GM12891 (cell line): ENCODE measurements at regions not wholly inside any gene's neighbourhood (a gene's known extent, or its start where the extent isn't known, plus 50 kb on each side); places are given as distances from the start of the nearest gene placed in this dataset.

Experiments used
- PAX5 ChIP-seq: IDR thresholded peaks from 2 replicates; pipeline ENCODE4 v1.6.1; 2011; ENCODE audit warnings: low read length, moderate library complexity, mild to moderate bottlenecking; ENCODE audit not compliant: insufficient read depth, severe bottlenecking
- POLR2A ChIP-seq: IDR thresholded peaks from 2 replicates; pipeline ENCODE4 v1.6.1; 2011; ENCODE audit warnings: low read depth, low read length, control low read depth
- POLR2AphosphoS5 ChIP-seq: IDR thresholded peaks from 2 replicates; pipeline ENCODE4 v1.6.1; 2011; ENCODE audit warnings: low read depth, low read length, control low read depth
- POU2F2 ChIP-seq: IDR thresholded peaks from 2 replicates; pipeline ENCODE4 v1.6.1; 2011; ENCODE audit warnings: low read depth, mild to moderate bottlenecking, control low read depth, low read length, moderate library complexity
- SPI1 ChIP-seq: IDR thresholded peaks from 2 replicates; pipeline ENCODE4 v1.6.1; 2011; ENCODE audit warnings: low read depth, low read length, control low read depth
- TAF1 ChIP-seq: IDR thresholded peaks from 2 replicates; pipeline ENCODE4 v1.6.1; 2011; ENCODE audit warnings: low read depth, low read length, control low read depth

DNA sequence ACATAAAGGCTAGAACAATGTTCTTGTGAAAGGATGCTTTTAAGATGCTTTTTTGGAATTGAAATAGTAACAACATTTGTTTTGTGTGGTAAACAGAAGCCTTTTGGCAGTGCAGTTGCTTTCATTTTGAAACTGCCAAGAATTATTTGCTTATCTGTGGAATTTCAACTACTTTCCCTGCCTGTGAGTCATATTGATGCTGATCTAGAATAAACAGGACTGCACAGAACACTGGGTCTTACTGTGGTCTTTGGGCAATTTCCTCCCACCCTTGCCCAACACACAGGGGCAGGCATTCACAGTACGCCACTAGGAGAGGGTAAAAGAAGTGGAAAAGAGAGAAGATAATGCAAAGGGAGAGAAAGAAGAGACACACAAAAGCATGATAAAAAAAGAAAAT is 483.7 kb downstream of the ELAVL2 start:
- TF ChIP-seq POLR2AphosphoS5 (no peak), POLR2A (no peak), TAF1 (no peak), SPI1 (no peak), PAX5 (no peak), POU2F2 (no peak)
